HG03025 (cell line): ENCODE measurements at regions not wholly inside any gene's neighbourhood (a gene's known extent, or its start where the extent isn't known, plus 50 kb on each side); places are given as distances from the start of the nearest gene placed in this dataset.
"Not testable (repeated sequence)": the region's sequence is repeated elsewhere in the genome, so short reads cannot be mapped to it uniquely, and the experiment has no call there.

ENCODE experiments used
- ATAC-seq: cut with Tn5 transposase; IDR thresholded peaks from one replicate; pipeline ENCODE4 v1.9.1; 2021; ENCODE audit warnings: mild to moderate bottlenecking, moderate library complexity; ENCODE audit not compliant: unreplicated experiment, low FRiP score

- no peak for ATAC-seq
Measured at GRCh38 chr1:60920561-60920960, 161.8 kb upstream of the NFIA start.

DNA sequence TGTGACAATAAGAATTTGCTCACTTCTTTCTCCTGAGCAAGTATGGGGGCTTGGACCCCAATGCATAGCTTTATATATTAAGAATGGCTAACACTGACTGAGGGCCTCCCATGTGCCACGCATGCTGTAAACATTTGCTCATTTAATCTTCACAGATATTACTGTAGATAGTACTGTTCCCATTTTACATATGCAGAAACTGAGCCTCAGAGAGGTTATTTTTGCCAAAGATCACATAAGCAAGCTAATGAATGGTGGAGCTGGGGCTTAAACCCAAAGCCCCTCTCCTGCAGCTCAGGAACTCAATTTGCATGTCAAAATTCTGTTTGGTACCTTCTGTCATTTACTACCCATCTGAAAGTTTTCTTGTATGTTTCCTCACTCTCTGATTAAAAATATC, 163.5 kb upstream of the NFIA start:
- no peak for ATAC-seq

DNA sequence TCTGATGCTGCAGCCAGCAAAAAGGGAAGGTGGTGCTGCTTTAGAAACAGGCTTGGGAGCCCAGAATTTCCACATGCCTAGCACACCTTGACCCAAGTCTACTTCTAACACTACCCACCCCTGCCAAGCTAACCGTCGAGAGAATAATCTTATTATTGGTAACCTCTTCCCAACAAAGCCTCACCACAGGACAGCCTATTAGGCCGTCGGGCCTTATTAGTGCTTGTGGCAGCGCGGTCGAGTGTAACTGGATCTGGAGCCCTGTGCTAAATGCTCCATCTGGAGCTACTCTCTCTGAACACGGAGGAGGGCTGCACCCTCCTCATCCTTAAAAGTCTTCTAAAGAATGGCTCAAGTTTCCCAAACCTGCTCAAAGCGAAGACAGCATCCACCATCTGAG, 165.5 kb upstream of the NFIA start:
- no peak for ATAC-seq

GRCh38 chr1:60916199-60916598, 166.2 kb upstream of the NFIA start:
- ATAC-seq = no peak

DNA sequence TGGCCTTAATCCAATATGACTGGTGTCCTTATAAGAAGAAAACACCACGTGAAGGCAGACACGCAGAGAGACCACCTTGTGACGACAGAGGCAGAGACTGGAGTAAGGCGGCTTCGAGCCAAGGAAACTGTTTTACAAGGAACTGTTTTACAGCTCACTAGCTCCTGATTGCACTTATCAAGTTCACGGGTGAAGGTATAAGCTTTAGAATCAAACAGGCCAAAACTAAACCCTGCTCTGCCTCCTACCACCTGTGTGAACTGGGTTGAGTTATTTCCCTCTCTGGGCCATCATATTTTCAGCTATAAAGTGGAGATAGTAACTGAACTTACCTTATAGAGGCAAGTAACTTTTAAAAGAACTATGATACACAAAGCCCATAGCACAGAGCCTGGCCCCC, 166.9 kb upstream of the NFIA start:
- no peak for ATAC-seq

DNA sequence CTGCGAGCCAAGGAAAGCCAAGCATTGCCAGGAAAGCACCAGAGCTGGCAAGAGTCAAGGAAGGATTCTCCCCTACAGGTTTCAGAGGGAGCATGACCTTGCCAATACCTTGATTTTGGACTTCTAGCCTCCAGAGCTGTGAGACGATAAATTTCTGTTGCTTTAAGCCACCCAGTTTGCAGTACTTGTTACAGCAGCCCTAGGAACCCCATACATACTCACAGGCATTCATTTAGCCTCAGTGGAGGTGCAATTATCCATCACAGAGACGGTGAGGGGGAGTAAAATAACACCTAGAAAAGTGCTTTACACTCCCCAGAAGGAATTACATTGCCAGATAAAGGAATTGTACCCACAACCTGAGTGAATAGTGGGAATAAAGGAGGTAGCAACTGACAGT, 167.4 kb upstream of the NFIA start:
- no peak for ATAC-seq

DNA sequence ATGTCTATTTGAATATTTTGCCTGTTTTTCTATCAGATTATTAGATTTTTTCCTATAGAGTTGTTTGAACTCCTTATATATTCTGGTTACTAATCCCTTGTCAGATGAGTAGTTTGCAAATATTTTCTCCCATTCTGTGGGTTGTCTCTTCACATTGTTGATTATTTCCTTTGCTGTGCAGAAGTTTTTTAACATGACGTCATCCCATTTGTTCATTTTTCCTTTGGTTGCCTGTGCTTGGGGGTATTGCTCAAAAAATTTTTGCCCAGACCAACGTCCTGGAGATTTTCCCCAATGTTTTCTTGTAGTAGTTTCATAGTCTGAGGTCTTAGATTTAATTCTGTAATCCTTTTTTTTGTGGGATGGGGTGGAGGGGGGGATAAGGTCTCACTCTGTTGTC, 168.7 kb upstream of the NFIA start:
- not testable (repeated sequence) for ATAC-seq

GRCh38 chr1:60913039-60913438, 169.3 kb upstream of the NFIA start:
- ATAC-seq = no peak

GRCh38 chr1:60911966-60912697, 170.2 kb upstream of the NFIA start:
- no peak for ATAC-seq

DNA sequence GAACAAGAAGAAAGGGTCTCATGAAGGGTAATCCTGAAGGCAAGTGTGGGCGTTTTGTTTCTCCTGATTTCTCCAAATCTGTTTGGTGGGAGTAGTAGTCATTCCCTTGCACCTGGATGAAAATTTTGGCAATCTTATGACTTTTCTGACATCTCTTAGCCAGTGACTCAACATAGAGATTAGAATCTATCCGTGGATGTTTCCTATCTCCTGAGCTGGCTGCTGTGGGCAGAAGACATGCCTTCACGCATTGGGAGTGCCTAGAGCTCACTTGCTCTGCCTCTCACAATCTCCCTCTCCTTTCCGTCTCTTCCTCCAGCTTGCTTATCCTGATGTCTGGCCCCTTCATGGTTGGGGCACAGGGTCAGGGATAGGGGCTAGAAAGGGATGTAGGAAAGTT, 174.2 kb upstream of the NFIA start:
- no peak for ATAC-seq

- no peak for ATAC-seq
Measured at GRCh38 chr1:60906526-60906925, 175.8 kb upstream of the NFIA start.

- no peak for ATAC-seq
Measured at GRCh38 chr1:60906039-60906438, 176.3 kb upstream of the NFIA start.

- no peak for ATAC-seq
Measured at GRCh38 chr1:60904099-60904851, 178.1 kb upstream of the NFIA start.

DNA sequence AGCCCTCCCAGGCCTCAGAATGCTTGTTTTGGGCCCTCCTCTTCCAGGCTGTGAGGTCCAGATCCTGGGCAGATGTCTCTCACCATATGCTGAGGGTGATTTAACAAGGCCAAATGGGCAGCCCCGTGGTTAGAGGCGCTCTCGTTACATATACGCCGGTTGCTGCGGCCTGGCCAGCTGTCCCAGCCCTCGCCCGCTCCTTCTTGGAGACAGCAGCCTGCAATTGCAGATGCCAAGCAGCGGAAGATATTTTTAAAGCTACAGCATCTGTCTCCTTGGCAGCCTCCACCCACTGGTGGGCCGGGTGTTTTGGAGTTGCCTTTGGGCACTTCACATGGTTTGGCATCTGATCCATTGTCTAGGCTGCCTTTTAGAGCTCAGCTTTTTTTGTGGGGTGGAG, 178.8 kb upstream of the NFIA start:
- no peak for ATAC-seq

DNA sequence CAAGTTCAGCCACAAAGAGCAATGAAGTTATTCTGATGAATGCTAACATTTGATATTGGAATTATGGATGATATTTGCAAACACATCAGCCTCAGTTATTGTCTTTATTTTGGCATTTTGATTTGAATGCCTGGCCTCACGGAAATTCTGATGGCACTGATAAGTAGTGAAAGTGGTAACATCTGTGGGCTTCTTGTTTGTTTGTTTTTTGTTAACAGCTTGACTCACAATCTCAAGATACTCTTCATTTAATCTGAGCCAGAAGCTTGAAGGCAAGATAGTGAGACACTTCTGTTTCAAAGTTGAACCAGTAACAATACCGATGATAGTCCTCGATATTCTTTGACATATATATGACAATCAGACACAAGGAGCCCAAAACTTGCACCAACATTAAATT, 182.9 kb upstream of the NFIA start:
- ATAC-seq = no peak

DNA sequence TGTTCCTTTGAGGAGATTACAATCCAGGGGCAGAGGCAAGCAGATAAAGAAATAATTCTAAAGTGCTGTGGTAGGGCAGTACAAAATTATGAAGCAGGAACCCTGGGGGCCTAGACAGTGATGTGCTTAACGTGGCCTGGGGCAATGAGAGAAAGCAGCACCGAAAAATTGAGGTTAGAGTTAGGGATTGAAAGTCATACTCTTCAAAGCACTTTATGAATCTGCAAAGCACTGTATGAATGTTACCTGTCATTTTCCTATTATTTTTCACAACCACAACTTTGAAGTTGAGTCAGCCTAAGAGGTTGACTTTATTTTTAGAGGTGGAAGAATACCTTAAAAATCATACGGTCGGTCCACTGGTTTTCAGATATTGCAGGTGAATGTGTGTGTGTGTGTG, 183.4 kb upstream of the NFIA start:
- no peak for ATAC-seq

DNA sequence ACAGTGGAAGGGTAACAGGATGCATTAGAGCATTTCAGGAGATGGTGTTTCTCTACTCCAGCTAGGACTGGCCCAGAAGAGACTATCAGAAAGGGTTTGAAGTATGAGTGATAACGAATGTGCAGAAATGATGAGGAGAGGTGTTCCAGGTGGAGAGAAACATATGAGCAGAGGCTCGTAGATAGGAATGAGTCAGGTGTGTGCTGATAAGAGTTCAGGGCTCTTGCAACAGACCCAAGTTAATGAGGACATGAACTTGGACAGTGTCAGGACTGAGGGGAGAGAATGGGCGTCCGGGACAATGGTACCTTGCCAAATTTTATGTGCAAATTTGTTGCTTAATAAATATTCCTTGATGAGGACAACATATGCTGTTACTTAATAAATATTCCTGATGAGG, 183.9 kb upstream of the NFIA start:
- ATAC-seq = no peak

GRCh38 chr1:60896701-60897363, 185.5 kb upstream of the NFIA start:
- ATAC-seq = no peak

GRCh38 chr1:60895701-60896100, 186.7 kb upstream of the NFIA start:
- ATAC-seq = no peak

DNA sequence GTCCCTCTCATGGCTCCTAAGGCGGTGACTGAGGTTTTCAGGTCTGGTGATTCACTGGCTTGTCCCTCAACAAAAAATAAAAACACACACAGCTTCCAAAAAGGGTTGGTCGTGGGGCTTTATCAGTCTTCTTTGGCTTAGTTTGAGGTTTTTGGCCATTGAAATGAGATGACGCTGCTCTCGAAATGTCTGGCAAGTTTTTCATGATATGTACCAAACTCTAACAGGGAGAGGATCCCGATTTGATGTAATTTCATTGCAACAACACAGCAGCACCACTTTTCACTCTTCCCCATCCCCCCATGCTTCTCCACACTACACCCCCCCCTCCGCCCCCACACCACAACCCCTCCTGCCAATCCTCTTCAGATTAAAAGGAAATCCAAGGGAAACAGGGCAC, 187.1 kb upstream of the NFIA start:
- ATAC-seq = no peak

DNA sequence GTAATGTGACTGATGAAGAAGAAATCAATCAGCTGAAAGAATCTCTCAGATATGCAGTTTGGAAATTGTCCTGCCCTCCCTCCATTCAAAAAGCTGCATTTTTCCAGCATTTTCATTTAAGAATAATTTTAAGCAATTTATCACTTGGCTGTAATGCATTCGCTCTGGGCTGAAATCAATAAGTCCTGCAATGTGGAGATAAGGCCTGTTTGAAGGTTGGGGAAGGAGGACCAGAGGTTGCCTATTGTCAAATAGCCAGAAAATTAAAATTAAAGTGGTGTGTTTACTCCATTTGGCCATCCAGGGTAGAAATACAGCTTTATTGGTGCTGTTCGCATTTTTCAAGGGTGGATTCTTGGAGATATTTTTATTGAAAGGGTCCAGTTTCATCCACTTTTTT, 187.6 kb upstream of the NFIA start:
- no peak for ATAC-seq

DNA sequence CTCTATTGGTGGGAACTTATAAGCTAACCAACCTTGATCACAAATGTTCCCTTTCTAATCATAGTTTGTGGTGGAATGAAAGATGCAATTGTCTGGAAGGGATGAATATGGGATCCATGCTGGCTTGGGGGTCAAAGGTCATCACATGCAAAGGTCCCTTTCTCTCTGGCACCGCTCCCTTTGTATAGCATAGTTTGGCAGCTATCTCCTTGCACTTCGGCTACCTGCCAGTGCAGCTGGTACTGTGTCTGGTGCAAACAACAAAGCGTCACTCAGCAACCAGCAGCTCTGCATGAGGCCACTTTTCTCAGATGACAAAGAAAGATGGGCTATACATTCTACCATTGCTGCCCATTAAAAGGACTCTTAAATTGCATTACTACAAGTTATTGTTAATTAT, 188.2 kb upstream of the NFIA start:
- ATAC-seq = no peak
